ENCODE measurements at regions not wholly inside any gene's neighbourhood (a gene's known extent, or its start where the extent isn't known, plus 50 kb on each side); places are given as distances from the start of the nearest gene placed in this dataset.

GRCh38 chr9:15086778-15087324, 176.6 kb upstream of the FREM1 start:
- no peak for TF ChIP-seq POLR2AphosphoS5 (IDR thresholded peaks at IDR 0.05)
- no peak for TF ChIP-seq CTCF (IDR thresholded peaks at IDR 0.05)
